ENCODE measurements at regions not wholly inside any gene's neighbourhood (a gene's known extent, or its start where the extent isn't known, plus 50 kb on each side); places are given as distances from the start of the nearest gene placed in this dataset.

- no peak for ATAC-seq
- Histone ChIP-seq H3K4me3 (no peak overlapping the region), H3K4me1 (no peaks in the 10 kb centered on the region), H3K36me3 (no peaks in the 10 kb centered on the region), H3K9me3 (no peaks in the 10 kb centered on the region), H3K27me3 (no peaks in the 10 kb centered on the region), H3K27ac (no peak overlapping the region)
- TF ChIP-seq POLR2A (IDR thresholded peaks at IDR 0.05) (no peak), CTCF (IDR thresholded peaks at IDR 0.05) (no peak), POLR2AphosphoS5 (IDR thresholded peaks at IDR 0.05) (no peak), EP300 (IDR thresholded peaks at IDR 0.05) (no peak)
Observed at GRCh38 chr4:104944596-104944995, 202.1 kb upstream of the TET2 start.

- peaks cover 0 to 11% (median 0%) of the 10 kb centered on the region in 3 donors for H3K9me3 ChIP-seq
- TF ChIP-seq POLR2A (IDR thresholded peaks at IDR 0.05) (no peak), CTCF (IDR thresholded peaks at IDR 0.05) (no peak), POLR2AphosphoS5 (IDR thresholded peaks at IDR 0.05) (no peak), EP300 (IDR thresholded peaks at IDR 0.05) (no peak)
- H3K36me3 ChIP-seq, result no peaks in the 10 kb centered on the region
- no peaks in the 10 kb centered on the region for H3K4me1 ChIP-seq
- ATAC-seq, result no peak
- H3K27me3 ChIP-seq, result no peaks in the 10 kb centered on the region
- WGBS, 2 donors (ENCODE audit: low coverage in 1 of 2), result 63 to 77% methylated on average over 1 to 3 of the region's 4 CpGs
- H3K27ac ChIP-seq, result no peak overlapping the region
- H3K4me3 ChIP-seq, result no peak overlapping the region
Observed at GRCh38 chr4:104964410-104965175, 182.1 kb upstream of the TET2 start.

GRCh38 chr4:104966349-104967033 is 180.2 kb upstream of the TET2 start:
- Histone ChIP-seq H3K9me3 (peaks cover 0 to 4% (median 0%) of the 10 kb centered on the region in 3 donors), H3K27ac (no peak overlapping the region), H3K36me3 (no peaks in the 10 kb centered on the region), H3K27me3 (no peaks in the 10 kb centered on the region), H3K4me1 (no peaks in the 10 kb centered on the region), H3K4me3 (no peak overlapping the region)
- no peak for ATAC-seq
- WGBS, 2 donors (ENCODE audit: low coverage in 1 of 2), result 40 to 50% methylated on average over 2 to 3 of the region's 3 CpGs
- TF ChIP-seq CTCF (IDR thresholded peaks at IDR 0.05) (no peak), POLR2AphosphoS5 (IDR thresholded peaks at IDR 0.05) (no peak), EP300 (IDR thresholded peaks at IDR 0.05) (no peak), POLR2A (IDR thresholded peaks at IDR 0.05) (no peak)

GRCh38 chr4:104967034-104967401 is 179.7 kb upstream of the TET2 start:
- ATAC-seq, result no peak
- no peaks in the 10 kb centered on the region for H3K36me3 ChIP-seq
- H3K27me3 ChIP-seq, result no peaks in the 10 kb centered on the region
- H3K9me3 ChIP-seq, result no peaks in the 10 kb centered on the region
- no peaks in the 10 kb centered on the region for H3K4me1 ChIP-seq
- no peak overlapping the region for H3K27ac ChIP-seq
- TF ChIP-seq POLR2A (IDR thresholded peaks at IDR 0.05), result no peak
- TF ChIP-seq POLR2AphosphoS5 (IDR thresholded peaks at IDR 0.05), result no peak
- no peak for TF ChIP-seq EP300 (IDR thresholded peaks at IDR 0.05)
- TF ChIP-seq CTCF (IDR thresholded peaks at IDR 0.05), result no peak
- H3K4me3 ChIP-seq, result no peak overlapping the region
- 41 to 53% methylated on average over 3 of the region's 3 CpGs for WGBS, 2 donors (ENCODE audit: low coverage in 1 of 2)
